ENCODE measurements at regions not wholly inside any gene's neighbourhood (a gene's known extent, or its start where the extent isn't known, plus 50 kb on each side); places are given as distances from the start of the nearest gene placed in this dataset.

DNA sequence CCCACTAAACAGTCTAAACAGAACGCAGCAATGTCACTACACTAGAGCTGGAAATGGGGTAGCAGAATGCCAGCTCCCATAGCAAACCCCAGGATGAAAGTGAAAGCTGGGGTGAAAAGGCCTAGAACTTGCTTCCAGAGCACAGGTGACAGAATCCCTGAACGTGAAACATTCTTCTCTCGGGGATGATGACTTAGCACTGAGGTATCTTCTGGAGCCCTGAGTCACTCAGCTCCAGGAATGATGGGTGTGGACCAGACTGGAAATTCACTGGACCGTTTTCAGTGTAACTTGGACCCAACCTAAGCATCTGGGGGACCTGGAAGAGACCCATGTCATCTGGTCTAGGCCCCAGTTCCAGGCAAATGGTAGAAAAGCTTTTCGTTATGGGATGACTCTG, 108.9 kb downstream of the CDC7 start:
- Histone ChIP-seq H3K4me3 (no peak overlapping the region), H3K4me1 (no peaks in the 10 kb centered on the region), H3K27ac (no peak overlapping the region), H3K27me3 (no peaks in the 10 kb centered on the region), H3K36me3 (replicated peaks in 1 of 2; ENCODE audit: insufficient read depth in 1 of 2, low read depth in 2 of 2) (no peaks in the 10 kb centered on the region), H3K9me3 (no peaks in the 10 kb centered on the region)
- WGBS, 2 donors = 81 to 85% methylated on average over 5 of the region's 5 CpGs
- ATAC-seq (no peak), DNase-seq (no peak)
- intact Hi-C loops (cut with DNase I) = no loop called here
- no peak for TF ChIP-seq POLR2A (IDR thresholded peaks at IDR 0.05)
- TF ChIP-seq, protein P1, sequence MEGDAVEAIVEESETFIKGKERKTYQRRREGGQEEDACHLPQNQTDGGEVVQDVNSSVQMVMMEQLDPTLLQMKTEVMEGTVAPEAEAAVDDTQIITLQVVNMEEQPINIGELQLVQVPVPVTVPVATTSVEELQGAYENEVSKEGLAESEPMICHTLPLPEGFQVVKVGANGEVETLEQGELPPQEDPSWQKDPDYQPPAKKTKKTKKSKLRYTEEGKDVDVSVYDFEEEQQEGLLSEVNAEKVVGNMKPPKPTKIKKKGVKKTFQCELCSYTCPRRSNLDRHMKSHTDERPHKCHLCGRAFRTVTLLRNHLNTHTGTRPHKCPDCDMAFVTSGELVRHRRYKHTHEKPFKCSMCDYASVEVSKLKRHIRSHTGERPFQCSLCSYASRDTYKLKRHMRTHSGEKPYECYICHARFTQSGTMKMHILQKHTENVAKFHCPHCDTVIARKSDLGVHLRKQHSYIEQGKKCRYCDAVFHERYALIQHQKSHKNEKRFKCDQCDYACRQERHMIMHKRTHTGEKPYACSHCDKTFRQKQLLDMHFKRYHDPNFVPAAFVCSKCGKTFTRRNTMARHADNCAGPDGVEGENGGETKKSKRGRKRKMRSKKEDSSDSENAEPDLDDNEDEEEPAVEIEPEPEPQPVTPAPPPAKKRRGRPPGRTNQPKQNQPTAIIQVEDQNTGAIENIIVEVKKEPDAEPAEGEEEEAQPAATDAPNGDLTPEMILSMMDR (IDR thresholded peaks at IDR 0.05) = no peak

GRCh38 chr1:91610102-91610501, 109.5 kb downstream of the CDC7 start:
- DNase-seq (no peak), ATAC-seq (no peak)
- TF ChIP-seq POLR2A (IDR thresholded peaks at IDR 0.05) = no peak
- TF ChIP-seq, protein P1 (IDR thresholded peaks at IDR 0.05) = no peak
- intact Hi-C loops (cut with DNase I) = no loop called here
- H3K9me3 ChIP-seq = no peaks in the 10 kb centered on the region
- H3K4me3 ChIP-seq = no peak overlapping the region
- H3K4me1 ChIP-seq = no peaks in the 10 kb centered on the region
- WGBS, 2 donors = 90 to 91% methylated on average over 2 of the region's 2 CpGs
- H3K27ac ChIP-seq = no peak overlapping the region
- H3K36me3 ChIP-seq (replicated peaks in 1 of 2; ENCODE audit: insufficient read depth in 1 of 2, low read depth in 2 of 2) = no peaks in the 10 kb centered on the region
- no peaks in the 10 kb centered on the region for H3K27me3 ChIP-seq

- DNase-seq (no peak), ATAC-seq (no peak)
- Histone ChIP-seq H3K9me3 (no peaks in the 10 kb centered on the region), H3K4me1 (no peaks in the 10 kb centered on the region), H3K4me3 (no peak overlapping the region), H3K27ac (no peak overlapping the region), H3K36me3 (replicated peaks in 1 of 2; ENCODE audit: insufficient read depth in 1 of 2, low read depth in 2 of 2) (no peaks in the 10 kb centered on the region), H3K27me3 (no peaks in the 10 kb centered on the region)
- TF ChIP-seq, protein P1 (IDR thresholded peaks at IDR 0.05) = no peak
- TF ChIP-seq POLR2A (IDR thresholded peaks at IDR 0.05) = no peak
- intact Hi-C loops (cut with DNase I) = no loop called here
- 73 to 75% methylated on average over 6 of the region's 6 CpGs for WGBS, 2 donors
Measured at GRCh38 chr1:91610789-91611188, 110.1 kb downstream of the CDC7 start.

DNA sequence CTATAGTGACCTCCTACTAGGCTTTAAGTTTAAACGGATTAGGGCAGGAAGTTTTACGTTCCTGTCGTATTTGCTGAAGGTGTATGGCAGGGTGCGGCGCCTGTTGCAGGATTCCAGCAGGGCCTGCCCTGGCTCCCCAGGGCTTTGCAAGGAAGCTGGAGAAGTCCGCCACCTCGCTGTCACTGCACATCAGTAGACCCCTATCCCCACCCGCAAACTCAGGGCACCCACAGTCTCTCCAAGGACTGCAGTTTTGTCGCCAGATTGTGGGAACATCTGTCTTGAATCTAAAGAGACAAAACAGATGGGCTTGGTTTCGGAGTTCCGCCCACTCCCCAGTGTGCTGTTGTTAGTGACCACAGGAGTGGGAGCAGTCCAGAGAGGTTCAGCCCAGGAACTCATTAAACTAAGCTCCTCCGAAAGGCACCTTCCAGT, 110.8 kb downstream of the CDC7 start:
- Histone ChIP-seq H3K9me3 (no peaks in the 10 kb centered on the region), H3K27ac (no peak overlapping the region), H3K4me3 (no peak overlapping the region), H3K27me3 (no peaks in the 10 kb centered on the region), H3K36me3 (replicated peaks in 1 of 2; ENCODE audit: insufficient read depth in 1 of 2, low read depth in 2 of 2) (no peaks in the 10 kb centered on the region), H3K4me1 (no peaks in the 10 kb centered on the region)
- ATAC-seq (no peak), DNase-seq (no peak)
- 74 to 77% methylated on average over 9 to 12 of the region's 12 CpGs for WGBS, 2 donors
- intact Hi-C loops (cut with DNase I) = no loop called here
- TF ChIP-seq, protein P1 (IDR thresholded peaks at IDR 0.05) = no peak

DNA sequence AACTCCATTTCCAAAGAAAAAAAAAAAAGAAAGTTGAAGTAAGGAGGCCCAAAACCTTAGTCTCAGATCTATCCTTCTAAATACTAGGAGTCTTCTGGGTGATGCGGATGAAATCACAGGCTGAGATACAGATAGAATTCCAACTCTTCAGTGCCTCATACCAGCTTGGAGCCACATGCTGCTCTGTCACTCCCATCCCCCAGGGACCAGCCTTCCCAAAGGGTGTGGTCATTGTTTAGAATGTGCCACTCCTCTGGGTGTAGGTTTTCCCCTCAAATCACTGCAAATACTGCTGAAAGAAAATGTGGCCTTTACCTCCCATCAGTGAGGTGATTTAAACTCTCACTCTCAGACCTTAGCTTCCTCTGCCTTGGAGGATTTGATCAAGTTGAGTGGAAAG, 112.9 kb downstream of the CDC7 start:
- DNase-seq = no peak
- no peak for ATAC-seq
- H3K4me3 ChIP-seq = no peak overlapping the region
- no peaks in the 10 kb centered on the region for H3K36me3 ChIP-seq (replicated peaks in 1 of 2; ENCODE audit: insufficient read depth in 1 of 2, low read depth in 2 of 2)
- no peak for TF ChIP-seq POLR2A (IDR thresholded peaks at IDR 0.05)
- TF ChIP-seq, protein P1 (IDR thresholded peaks at IDR 0.05) = no peak
- intact Hi-C loops (cut with DNase I) = no loop called here
- no peaks in the 10 kb centered on the region for H3K27me3 ChIP-seq
- no peaks in the 10 kb centered on the region for H3K9me3 ChIP-seq
- WGBS, 2 donors = 92 to 100% methylated on average over 1 of the region's 1 CpG
- H3K4me1 ChIP-seq = peaks cover 16% of the 10 kb centered on the region
- no peak overlapping the region for H3K27ac ChIP-seq

Data from body of pancreas (tissue), 4 donors.